GM12873 (cell line): ENCODE measurements at regions not wholly inside any gene's neighbourhood (a gene's known extent, or its start where the extent isn't known, plus 50 kb on each side); places are given as distances from the start of the nearest gene placed in this dataset.

ENCODE experiments used
- CTCF ChIP-seq: IDR thresholded peaks from 2 replicates; pipeline ENCODE4 v1.5.1; 2012; ENCODE audit warnings: low read depth, mild to moderate bottlenecking, moderate library complexity, low read length, control low read depth; ENCODE audit not compliant: insufficient read depth; ENCODE audit errors: missing control alignments

GRCh38 chr11:32500001-32500400 is 64.7 kb upstream of the WT1 start:
- TF ChIP-seq CTCF, result no peak

- no peak for TF ChIP-seq CTCF
Observed at GRCh38 chr11:32497951-32498350, 62.6 kb upstream of the WT1 start.

- no peak for TF ChIP-seq CTCF
Observed at GRCh38 chr11:32494629-32495028, 59.3 kb upstream of the WT1 start.

- no peak for TF ChIP-seq CTCF
Observed at GRCh38 chr11:32489464-32489863, 54.1 kb upstream of the WT1 start.

GRCh38 chr11:32487270-32487669 is 51.9 kb upstream of the WT1 start:
- peak; percentile 51 for TF ChIP-seq CTCF

GRCh38 chr11:32485733-32486132 is 50.4 kb upstream of the WT1 start:
- TF ChIP-seq CTCF, result no peak
